Esophagus muscularis mucosa (tissue), 4 donors: ENCODE measurements at regions not wholly inside any gene's neighbourhood (a gene's known extent, or its start where the extent isn't known, plus 50 kb on each side); places are given as distances from the start of the nearest gene placed in this dataset.

Experiments used
- DNase-seq: peaks from one replicate; pipeline ENCODE4 v3.0.0-alpha.2; 2017; ENCODE audit errors: extremely low spot score
- H3K27ac ChIP-seq, 4 donors: fragments of 200-600 bp; sonication (generic); replicated peaks in 1 of 4; 1 replicate in 3 of 4; 2 replicates in 1 of 4; pipeline ENCODE4 v1.5.1; 2016 to 2019; ENCODE audit warnings: mild to moderate bottlenecking in 1 of 4
- H3K27me3 ChIP-seq, 4 donors: fragments of 200-600 bp; sonication (generic); one replicate each; pipeline versions ENCODE4 v1.5.1 to v1.6.0; 2016 to 2019
- H3K36me3 ChIP-seq, 4 donors: fragments of 200-600 bp; sonication (generic); one replicate each; pipeline ENCODE4 v1.5.1; 2016 to 2019
- H3K4me1 ChIP-seq, 4 donors: fragments of 200-600 bp; sonication (generic); one replicate each; pipeline ENCODE4 v1.5.1; 2016 to 2019
- H3K4me3 ChIP-seq, 4 donors: fragments of 200-600 bp; sonication (generic); 1 replicate in 2 of 4; 2 replicates in 2 of 4; pipeline ENCODE4 v1.5.1; 2016 to 2019; ENCODE audit warnings: mild to moderate bottlenecking in 4 of 4, moderate library complexity in 1 of 4
- H3K9me3 ChIP-seq, 4 donors: fragments of 200-600 bp; sonication (generic); 1 replicate in 3 of 4; 2 replicates in 1 of 4; pipeline ENCODE4 v1.5.1; 2016 to 2019
- CTCF ChIP-seq, 3 experiments: fragments of 200-600 bp in 2 of 3; fragments of 450-650 bp in 1 of 3; sonication (generic) in 2 of 3; IDR thresholded peaks; one replicate each; pipeline ENCODE4 v1.5.1; 2017 to 2019; ENCODE audit warnings: antibody characterized with exemption in 3 of 3, mild to moderate bottlenecking in 2 of 3, moderate library complexity in 1 of 3
- EP300 ChIP-seq: sonication (generic); formaldehyde crosslinking; IDR thresholded peaks from one replicate; pipeline ENCODE4 v1.6.1; 2017; ENCODE audit warnings: antibody characterized with exemption
- POLR2A ChIP-seq: fragments of 450-650 bp; IDR thresholded peaks from one replicate; pipeline ENCODE4 v1.6.1; 2017; ENCODE audit warnings: antibody characterized with exemption, moderate library complexity, mild to moderate bottlenecking, low read depth
- POLR2AphosphoS5 ChIP-seq, 2 donors: sonication (generic); formaldehyde crosslinking; IDR thresholded peaks; one replicate each; pipeline ENCODE4 v1.6.1; 2017; ENCODE audit warnings: antibody characterized with exemption in 2 of 2
- WGBS: methylation state at CpG from one replicate; pipeline ENCODE4 v1.1.5; 2018; 5-methylcytosine and 5-hydroxymethylcytosine counted together
- intact Hi-C: fragments of 100-400 bp; cut with DNase I; formaldehyde crosslinking; loops from one replicate; pipeline ENCODE4 v1.15.1; 2023

DNA sequence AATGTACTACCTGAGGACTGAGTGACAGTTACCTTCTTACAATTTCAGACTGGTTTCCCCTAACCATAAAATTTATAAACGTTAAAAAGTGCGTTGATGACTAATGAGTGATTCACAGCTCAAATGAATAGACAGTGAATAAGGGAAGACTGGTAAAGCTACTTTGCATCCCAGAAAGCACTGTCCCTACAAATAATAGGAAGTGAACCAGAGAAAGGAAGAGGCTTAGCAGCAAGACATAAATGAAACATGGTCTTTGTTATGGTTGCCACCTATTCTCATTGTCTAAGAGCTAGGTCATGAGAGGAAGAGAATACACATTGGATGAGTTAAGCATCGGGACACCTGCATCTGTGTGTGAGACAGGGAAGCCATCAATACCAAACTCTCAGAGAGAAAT is 849.2 kb downstream of the TAF11L14 start:
- H3K4me3 ChIP-seq: no peak overlapping the region
- no peak for TF ChIP-seq EP300
- TF ChIP-seq POLR2AphosphoS5 (IDR thresholded peaks at IDR 0.05): no peak
- TF ChIP-seq POLR2A: no peak
- no peak for TF ChIP-seq CTCF (IDR thresholded peaks at IDR 0.05)
- no peaks in the 10 kb centered on the region for H3K9me3 ChIP-seq
- H3K27ac ChIP-seq: no peak overlapping the region
- H3K27me3 ChIP-seq: no peaks in the 10 kb centered on the region
- H3K36me3 ChIP-seq: no peaks in the 10 kb centered on the region
- no peaks in the 10 kb centered on the region for H3K4me1 ChIP-seq
- no peak for DNase-seq
- intact Hi-C loops: no loop called here
- WGBS: 46% methylated on average over 3 of the region's 3 CpGs

GRCh38 chr5:18487928-18488480 is 853.7 kb downstream of the TAF11L14 start:
- intact Hi-C loops: no loop called here
- TF ChIP-seq POLR2AphosphoS5 (IDR thresholded peaks at IDR 0.05) (no peak), POLR2A (no peak), CTCF (IDR thresholded peaks at IDR 0.05) (no peak), EP300 (no peak)
- no peaks in the 10 kb centered on the region for H3K4me1 ChIP-seq

DNA sequence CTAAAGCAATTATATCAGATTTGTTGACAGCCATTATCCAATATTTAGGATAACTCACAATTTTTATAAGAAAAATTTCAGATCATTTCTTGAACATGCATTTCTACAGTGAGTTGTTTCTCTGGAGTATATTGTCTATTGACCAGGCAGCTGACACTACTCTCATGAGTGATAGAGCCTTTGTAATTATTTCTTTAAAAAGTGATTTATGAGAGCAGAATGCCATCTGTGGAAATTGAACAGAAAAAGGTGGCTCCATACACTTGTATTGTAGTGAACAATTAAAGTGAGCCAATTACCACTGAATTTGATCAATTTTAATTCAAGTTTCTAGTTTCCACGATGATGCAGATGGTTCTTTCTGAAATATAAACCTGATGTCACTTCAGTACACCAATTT is 855.4 kb downstream of the TAF11L14 start:
- H3K9me3 ChIP-seq: no peaks in the 10 kb centered on the region
- H3K27ac ChIP-seq: no peak overlapping the region
- no peaks in the 10 kb centered on the region for H3K4me1 ChIP-seq
- no peak overlapping the region for H3K4me3 ChIP-seq
- no peaks in the 10 kb centered on the region for H3K36me3 ChIP-seq
- 85% methylated on average over 1 of the region's 1 CpG for WGBS
- TF ChIP-seq CTCF (IDR thresholded peaks at IDR 0.05) (no peak), EP300 (no peak), POLR2A (no peak), POLR2AphosphoS5 (IDR thresholded peaks at IDR 0.05) (no peak)
- intact Hi-C loops: no loop called here
- no peak for DNase-seq
- H3K27me3 ChIP-seq: no peaks in the 10 kb centered on the region

More at GRCh38 chr5:18487928-18488480, 853.7 kb downstream of the TAF11L14 start:
- no peak overlapping the region for H3K4me3 ChIP-seq
- 56% methylated on average over 4 of the region's 4 CpGs for WGBS
- no peak for DNase-seq
- H3K27me3 ChIP-seq: no peaks in the 10 kb centered on the region
- H3K9me3 ChIP-seq: no peaks in the 10 kb centered on the region
- no peaks in the 10 kb centered on the region for H3K36me3 ChIP-seq
- no peak overlapping the region for H3K27ac ChIP-seq

DNA sequence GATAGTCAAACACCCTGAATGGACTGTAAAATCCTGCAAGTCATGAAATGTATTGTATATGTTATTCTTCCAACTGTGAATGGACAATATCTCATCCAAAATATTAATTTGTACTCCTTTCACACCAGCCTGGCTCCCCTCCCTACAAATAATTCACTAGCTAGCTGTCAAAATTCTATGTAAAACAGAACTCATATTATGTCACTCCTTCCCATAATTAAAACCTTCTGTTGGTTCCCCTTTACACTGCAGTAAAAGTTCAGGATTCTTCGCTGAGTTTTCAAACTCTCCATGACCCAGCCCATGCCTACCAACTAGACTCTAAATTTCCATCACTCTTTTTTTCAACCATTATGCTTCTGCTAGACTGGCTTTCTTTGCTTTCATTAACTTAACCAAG is 857.1 kb downstream of the TAF11L14 start:
- WGBS: 47% methylated on average over 1 of the region's 1 CpG
- intact Hi-C loops: no loop called here
- Histone ChIP-seq H3K4me1 (no peaks in the 10 kb centered on the region), H3K4me3 (no peak overlapping the region), H3K27ac (no peak overlapping the region), H3K36me3 (no peaks in the 10 kb centered on the region), H3K9me3 (peaks cover 0 to 6% (median 0%) of the 10 kb centered on the region in 4 donors), H3K27me3 (no peaks in the 10 kb centered on the region)
- no peak for DNase-seq
- TF ChIP-seq POLR2A (no peak), CTCF (IDR thresholded peaks at IDR 0.05) (no peak), POLR2AphosphoS5 (IDR thresholded peaks at IDR 0.05) (no peak), EP300 (no peak)

GRCh38 chr5:18495157-18495556 is 860.9 kb downstream of the TAF11L14 start:
- H3K9me3 ChIP-seq: peaks cover 0 to 13% (median 6%) of the 10 kb centered on the region in 4 donors
- no peaks in the 10 kb centered on the region for H3K27me3 ChIP-seq
- no peaks in the 10 kb centered on the region for H3K4me1 ChIP-seq
- no peak for DNase-seq
- no peaks in the 10 kb centered on the region for H3K36me3 ChIP-seq
- TF ChIP-seq EP300: no peak
- no peak for TF ChIP-seq POLR2A
- TF ChIP-seq POLR2AphosphoS5 (IDR thresholded peaks at IDR 0.05): no peak
- no peak for TF ChIP-seq CTCF (IDR thresholded peaks at IDR 0.05)
- no peak overlapping the region for H3K27ac ChIP-seq
- intact Hi-C loops: no loop called here
- WGBS: 70% methylated on average over 1 of the region's 1 CpG
- H3K4me3 ChIP-seq: no peak overlapping the region
